ENCODE measurements at regions not wholly inside any gene's neighbourhood (a gene's known extent, or its start where the extent isn't known, plus 50 kb on each side); places are given as distances from the start of the nearest gene placed in this dataset.

DNA sequence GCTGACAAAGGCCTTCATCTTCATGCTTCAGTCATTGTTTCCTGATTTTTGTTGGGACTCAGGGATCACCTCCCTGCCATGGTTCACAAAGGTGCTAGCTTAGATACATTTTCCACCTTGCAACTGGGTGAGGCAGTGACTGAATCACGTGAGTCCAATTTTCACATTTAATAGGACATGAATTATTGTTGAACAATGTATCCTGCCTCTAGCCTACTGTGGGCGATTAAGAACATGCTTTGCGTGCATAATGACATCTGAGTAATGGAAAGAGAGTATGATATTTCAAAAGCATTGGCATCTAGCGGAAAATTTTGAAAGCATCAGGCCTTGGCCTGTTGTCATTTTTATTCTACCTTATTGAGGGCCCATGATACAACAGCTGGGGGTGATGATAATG is 199.2 kb upstream of the JAG1 start:
- TF ChIP-seq, protein P1, sequence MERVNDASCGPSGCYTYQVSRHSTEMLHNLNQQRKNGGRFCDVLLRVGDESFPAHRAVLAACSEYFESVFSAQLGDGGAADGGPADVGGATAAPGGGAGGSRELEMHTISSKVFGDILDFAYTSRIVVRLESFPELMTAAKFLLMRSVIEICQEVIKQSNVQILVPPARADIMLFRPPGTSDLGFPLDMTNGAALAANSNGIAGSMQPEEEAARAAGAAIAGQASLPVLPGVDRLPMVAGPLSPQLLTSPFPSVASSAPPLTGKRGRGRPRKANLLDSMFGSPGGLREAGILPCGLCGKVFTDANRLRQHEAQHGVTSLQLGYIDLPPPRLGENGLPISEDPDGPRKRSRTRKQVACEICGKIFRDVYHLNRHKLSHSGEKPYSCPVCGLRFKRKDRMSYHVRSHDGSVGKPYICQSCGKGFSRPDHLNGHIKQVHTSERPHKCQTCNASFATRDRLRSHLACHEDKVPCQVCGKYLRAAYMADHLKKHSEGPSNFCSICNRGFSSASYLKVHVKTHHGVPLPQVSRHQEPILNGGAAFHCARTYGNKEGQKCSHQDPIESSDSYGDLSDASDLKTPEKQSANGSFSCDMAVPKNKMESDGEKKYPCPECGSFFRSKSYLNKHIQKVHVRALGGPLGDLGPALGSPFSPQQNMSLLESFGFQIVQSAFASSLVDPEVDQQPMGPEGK (CRISPR knock-in tag; IDR thresholded peaks at IDR 0.05; ENCODE audit: borderline replicate concordance), result no peak
- TF ChIP-seq ESRRG (CRISPR knock-in tag; IDR thresholded peaks at IDR 0.05) (no peak), OSR1 (CRISPR knock-in tag; IDR thresholded peaks at IDR 0.05) (no peak), ZNF8 (CRISPR knock-in tag; IDR thresholded peaks at IDR 0.05) (no peak), ZC3H10 (CRISPR knock-in tag; IDR thresholded peaks at IDR 0.05) (no peak), SNAI2 (CRISPR knock-in tag; IDR thresholded peaks at IDR 0.05) (no peak), ZNF70 (CRISPR knock-in tag; IDR thresholded peaks at IDR 0.05) (no peak), RARB (CRISPR knock-in tag; IDR thresholded peaks at IDR 0.05) (no peak)
- TF ChIP-seq, protein P2, sequence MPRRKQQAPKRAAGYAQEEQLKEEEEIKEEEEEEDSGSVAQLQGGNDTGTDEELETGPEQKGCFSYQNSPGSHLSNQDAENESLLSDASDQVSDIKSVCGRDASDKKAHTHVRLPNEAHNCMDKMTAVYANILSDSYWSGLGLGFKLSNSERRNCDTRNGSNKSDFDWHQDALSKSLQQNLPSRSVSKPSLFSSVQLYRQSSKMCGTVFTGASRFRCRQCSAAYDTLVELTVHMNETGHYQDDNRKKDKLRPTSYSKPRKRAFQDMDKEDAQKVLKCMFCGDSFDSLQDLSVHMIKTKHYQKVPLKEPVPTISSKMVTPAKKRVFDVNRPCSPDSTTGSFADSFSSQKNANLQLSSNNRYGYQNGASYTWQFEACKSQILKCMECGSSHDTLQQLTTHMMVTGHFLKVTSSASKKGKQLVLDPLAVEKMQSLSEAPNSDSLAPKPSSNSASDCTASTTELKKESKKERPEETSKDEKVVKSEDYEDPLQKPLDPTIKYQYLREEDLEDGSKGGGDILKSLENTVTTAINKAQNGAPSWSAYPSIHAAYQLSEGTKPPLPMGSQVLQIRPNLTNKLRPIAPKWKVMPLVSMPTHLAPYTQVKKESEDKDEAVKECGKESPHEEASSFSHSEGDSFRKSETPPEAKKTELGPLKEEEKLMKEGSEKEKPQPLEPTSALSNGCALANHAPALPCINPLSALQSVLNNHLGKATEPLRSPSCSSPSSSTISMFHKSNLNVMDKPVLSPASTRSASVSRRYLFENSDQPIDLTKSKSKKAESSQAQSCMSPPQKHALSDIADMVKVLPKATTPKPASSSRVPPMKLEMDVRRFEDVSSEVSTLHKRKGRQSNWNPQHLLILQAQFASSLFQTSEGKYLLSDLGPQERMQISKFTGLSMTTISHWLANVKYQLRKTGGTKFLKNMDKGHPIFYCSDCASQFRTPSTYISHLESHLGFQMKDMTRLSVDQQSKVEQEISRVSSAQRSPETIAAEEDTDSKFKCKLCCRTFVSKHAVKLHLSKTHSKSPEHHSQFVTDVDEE (CRISPR knock-in tag; IDR thresholded peaks at IDR 0.05), result no peak
- no peak for ATAC-seq

DNA sequence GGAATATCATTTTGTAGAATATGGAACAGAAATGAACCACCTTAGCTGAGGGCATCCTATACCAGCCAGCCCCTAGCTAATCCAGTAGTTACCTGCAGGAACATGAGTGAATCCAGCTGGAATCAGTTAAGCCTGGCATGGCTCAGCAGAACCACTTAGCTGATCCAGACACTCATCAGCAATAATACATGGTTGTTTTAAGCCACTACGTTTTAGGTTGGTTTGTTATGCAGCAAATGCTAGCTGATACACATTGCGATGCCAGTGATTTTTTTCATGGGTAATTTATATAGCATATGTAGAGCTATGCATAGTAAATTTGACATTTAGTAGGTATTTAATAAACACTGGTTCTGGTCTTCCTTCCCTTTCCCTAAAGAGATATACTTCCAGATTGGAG is 201.9 kb upstream of the JAG1 start:
- ATAC-seq, result no peak
- no peak for TF ChIP-seq ZC3H10 (CRISPR knock-in tag; IDR thresholded peaks at IDR 0.05)
- TF ChIP-seq ZNF8 (CRISPR knock-in tag; IDR thresholded peaks at IDR 0.05), result no peak
- TF ChIP-seq ISL1 (CRISPR knock-in tag; IDR thresholded peaks at IDR 0.05), result no peak
- no peak for TF ChIP-seq CSRNP3 (CRISPR knock-in tag; IDR thresholded peaks at IDR 0.05)
- TF ChIP-seq, protein P1 (CRISPR knock-in tag; IDR thresholded peaks at IDR 0.05; ENCODE audit: borderline replicate concordance), result no peak
- TF ChIP-seq, protein P3, sequence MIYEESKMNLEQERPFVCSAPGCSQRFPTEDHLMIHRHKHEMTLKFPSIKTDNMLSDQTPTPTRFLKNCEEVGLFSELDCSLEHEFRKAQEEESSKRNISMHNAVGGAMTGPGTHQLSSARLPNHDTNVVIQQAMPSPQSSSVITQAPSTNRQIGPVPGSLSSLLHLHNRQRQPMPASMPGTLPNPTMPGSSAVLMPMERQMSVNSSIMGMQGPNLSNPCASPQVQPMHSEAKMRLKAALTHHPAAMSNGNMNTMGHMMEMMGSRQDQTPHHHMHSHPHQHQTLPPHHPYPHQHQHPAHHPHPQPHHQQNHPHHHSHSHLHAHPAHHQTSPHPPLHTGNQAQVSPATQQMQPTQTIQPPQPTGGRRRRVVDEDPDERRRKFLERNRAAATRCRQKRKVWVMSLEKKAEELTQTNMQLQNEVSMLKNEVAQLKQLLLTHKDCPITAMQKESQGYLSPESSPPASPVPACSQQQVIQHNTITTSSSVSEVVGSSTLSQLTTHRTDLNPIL (CRISPR knock-in tag; IDR thresholded peaks at IDR 0.05; ENCODE audit: low read depth), result no peak
- no peak for TF ChIP-seq TOX (CRISPR knock-in tag; IDR thresholded peaks at IDR 0.05; ENCODE audit: borderline replicate concordance)
- TF ChIP-seq POU6F1 (CRISPR knock-in tag; IDR thresholded peaks at IDR 0.05; ENCODE audit: borderline replicate concordance, low read depth), result no peak
- TF ChIP-seq ZFP30 (CRISPR knock-in tag; IDR thresholded peaks at IDR 0.05), result no peak
- no peak for TF ChIP-seq ZFP3 (CRISPR knock-in tag; IDR thresholded peaks at IDR 0.05)
- no peak for TF ChIP-seq OSR1 (CRISPR knock-in tag; IDR thresholded peaks at IDR 0.05)
- TF ChIP-seq TCF4 (CRISPR knock-in tag; IDR thresholded peaks at IDR 0.05; ENCODE audit: borderline replicate concordance), result no peak
- no peak for TF ChIP-seq ARNTL (CRISPR knock-in tag; IDR thresholded peaks at IDR 0.05; ENCODE audit: borderline replicate concordance, low read depth)
- TF ChIP-seq ZNF565 (CRISPR knock-in tag; conservative IDR thresholded peaks at IDR 0.05; ENCODE audit: low read depth), result no peak

DNA sequence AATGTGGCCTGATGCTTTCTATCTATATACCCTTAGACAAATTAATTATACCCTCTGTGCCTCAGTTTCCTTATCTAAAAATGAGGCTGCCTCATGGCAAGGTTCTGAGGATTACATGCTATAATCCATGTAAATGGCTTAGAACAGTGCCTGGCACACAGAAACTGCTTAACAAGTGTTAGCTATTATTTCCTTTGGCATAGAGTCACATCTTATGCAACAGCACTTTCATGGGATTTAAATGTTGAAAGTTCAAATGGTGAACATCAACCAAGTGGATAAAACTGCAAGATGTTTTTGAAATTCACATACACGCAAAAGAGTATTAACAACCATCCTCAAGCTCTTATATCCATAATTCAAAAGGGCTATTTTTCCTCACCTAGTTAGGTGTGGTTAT is 202.8 kb upstream of the JAG1 start:
- ATAC-seq, result no peak
- TF ChIP-seq ZFP3 (CRISPR knock-in tag; IDR thresholded peaks at IDR 0.05) (no peak), ZNF565 (CRISPR knock-in tag; conservative IDR thresholded peaks at IDR 0.05; ENCODE audit: low read depth) (no peak), POU6F1 (CRISPR knock-in tag; IDR thresholded peaks at IDR 0.05; ENCODE audit: borderline replicate concordance, low read depth) (no peak), TOX (CRISPR knock-in tag; IDR thresholded peaks at IDR 0.05; ENCODE audit: borderline replicate concordance) (no peak), ARNTL (CRISPR knock-in tag; IDR thresholded peaks at IDR 0.05; ENCODE audit: borderline replicate concordance, low read depth) (no peak), ZNF8 (CRISPR knock-in tag; IDR thresholded peaks at IDR 0.05) (no peak), BACH2 (CRISPR knock-in tag; IDR thresholded peaks at IDR 0.05; ENCODE audit: borderline replicate concordance) (no peak)
